GM12878 (cell line): ENCODE measurements at regions not wholly inside any gene's neighbourhood (a gene's known extent, or its start where the extent isn't known, plus 50 kb on each side); places are given as distances from the start of the nearest gene placed in this dataset.

Source experiments
- ATAC-seq: fragments of 200-7000 bp; cut with Tn5 transposase; 3 replicates; pipeline ENCODE4 v1.9.1; 2020; ENCODE audit warnings: mild to moderate bottlenecking, moderate library complexity
- BruUV-seq: library from RNA; stranded (reverse); fragments of 400-500 nt; replicated peaks from 2 replicates; lab custom pipeline; 2021; lab: Mats Ljungman, UMichigan
- CTCF ChIA-PET: fragments of 300-600 bp; sonication (Branson Sonifier 250); formaldehyde crosslinking; extraction: SDS; loops from one replicate; lab custom pipeline; 2021; ENCODE audit warnings: inconsistent platforms; lab: Yijun Ruan, JAX
- POLR2A ChIA-PET: fragments of 350-600 bp; formaldehyde crosslinking; extraction: SDS; loops from one replicate; lab custom pipeline; 2021; ENCODE audit warnings: inconsistent platforms; lab: Charles Lee
- RAD21 ChIA-PET: fragments of 300-600 bp; sonication (Branson Sonifier 250); formaldehyde crosslinking; loops from one replicate; lab custom pipeline; 2023; ENCODE audit warnings: antibody characterized with exemption; ENCODE audit not compliant: unreplicated experiment; lab: Charles Lee
- SMC1A ChIA-PET: fragments of 300-600 bp; sonication (Branson Sonifier 250); formaldehyde crosslinking; loops from one replicate; lab custom pipeline; 2023; ENCODE audit not compliant: unreplicated experiment, uncharacterized antibody; lab: Charles Lee
- DNase-seq: peaks from one replicate; pipeline ENCODE4 v3.0.0-alpha.2; 2011; ENCODE audit warnings: low read depth, low spot score
- FAIRE-seq: peaks from 3 replicates; lab custom pipeline; 2011; peaks lifted over from hg19 to GRCh38; lab: Jason Lieb, UNC
- H2AFZ ChIP-seq: 2 replicates; pipeline ENCODE4 v1.6.0; 2011; ENCODE audit warnings: low read depth, low read length, control low read depth; ENCODE audit not compliant: control insufficient read depth
- H3K27ac ChIP-seq: 2 replicates; pipeline ENCODE4 v1.5.1; 2011; ENCODE audit warnings: control low read depth; ENCODE audit not compliant: control insufficient read depth, insufficient read depth
- H3K27me3 ChIP-seq, 2 experiments: replicated peaks in 1 of 2; 2 replicates each; pipeline versions ENCODE4 v1.6.0 to v1.6.1; 2011; ENCODE audit warnings: low read length in 1 of 2; ENCODE audit not compliant: control insufficient read depth in 2 of 2, insufficient read depth in 2 of 2
- H3K36me3 ChIP-seq, 2 experiments: 2 replicates each; pipeline ENCODE4 v1.5.1; 2011; ENCODE audit warnings: low read length in 1 of 2; ENCODE audit not compliant: control insufficient read depth in 2 of 2, insufficient read depth in 2 of 2
- H3K4me1 ChIP-seq: 2 replicates; pipeline ENCODE4 v1.6.1; 2011; ENCODE audit warnings: mild to moderate bottlenecking, low read length, moderate library complexity, mixed read lengths; ENCODE audit not compliant: control insufficient read depth, insufficient read depth
- H3K4me2 ChIP-seq: 2 replicates; pipeline ENCODE4 v1.6.0; 2011; ENCODE audit warnings: control low read depth; ENCODE audit not compliant: control insufficient read depth, insufficient read depth
- H3K4me3 ChIP-seq: fragments of 200-600 bp; sonication (generic); 2 replicates; pipeline ENCODE4 v1.5.1; 2016
- H3K79me2 ChIP-seq: 2 replicates; pipeline ENCODE4 v1.6.0; 2011; ENCODE audit warnings: low read length; ENCODE audit not compliant: control insufficient read depth, insufficient read depth
- H3K9ac ChIP-seq: 2 replicates; pipeline ENCODE4 v1.8.0; 2011; ENCODE audit warnings: low read length, control low read depth, mixed read lengths; ENCODE audit not compliant: control insufficient read depth, insufficient read depth
- H3K9me3 ChIP-seq: replicated peaks from 3 replicates; pipeline ENCODE4 v1.5.1; 2011; ENCODE audit warnings: mild to moderate bottlenecking, low read length; ENCODE audit not compliant: control insufficient read depth, insufficient read depth
- H4K20me1 ChIP-seq: 2 replicates; pipeline ENCODE4 v1.6.0; 2011; ENCODE audit not compliant: control insufficient read depth, insufficient read depth
- ASH2L ChIP-seq: fragments of 300-600, 200-600 bp; sonication (generic); IDR thresholded peaks from 2 replicates; pipeline ENCODE4 v1.6.1; 2017; ENCODE audit warnings: low read depth, mild to moderate bottlenecking, borderline replicate concordance
- CEBPZ ChIP-seq: fragments of 150-350 bp; IDR thresholded peaks from 2 replicates; pipeline ENCODE4 v1.6.1; 2016; ENCODE audit warnings: low read depth, low read length
- MTA3 ChIP-seq: IDR thresholded peaks from 2 replicates; pipeline ENCODE4 v1.6.1; 2012; ENCODE audit warnings: low read length, inconsistent platforms, borderline replicate concordance
- PAX5 ChIP-seq: IDR thresholded peaks from 2 replicates; pipeline ENCODE4 v1.6.1; 2011; ENCODE audit warnings: low read depth, low read length, borderline replicate concordance
- POLR2AphosphoS2 ChIP-seq: IDR thresholded peaks from 2 replicates; pipeline ENCODE4 v1.6.1; 2011; ENCODE audit warnings: low read depth, mild to moderate bottlenecking, low read length, improper control_type of control experiment, moderate library complexity
- SPI1 ChIP-seq: IDR thresholded peaks from 2 replicates; pipeline ENCODE4 v1.6.1; 2011; ENCODE audit warnings: low read depth, mild to moderate bottlenecking, low read length, moderate library complexity, borderline replicate concordance; ENCODE audit not compliant: insufficient read depth
- SREBF2 ChIP-seq: IDR thresholded peaks from 2 replicates; pipeline ENCODE4 v1.6.1; 2012; ENCODE audit warnings: mild to moderate bottlenecking, low read length
- WGBS: methylation state at CpG from one replicate; pipeline ENCODE4 v1.1.6; 2016; ENCODE audit warnings: low lambda C conversion rate; ENCODE audit not compliant: insufficient replicate concordance, insufficient coverage; ENCODE audit errors: missing lambda C conversion rate; 5-methylcytosine and 5-hydroxymethylcytosine counted together
- in situ Hi-C: fragments of 300-500 bp; cut with MboI; formaldehyde crosslinking; loops from 9 replicates; pipeline ENCODE4 v1.14.3; 2018; ENCODE audit warnings: mixed read lengths
- intact Hi-C: fragments of 100-400 bp; cut with micrococcal nuclease; formaldehyde crosslinking; loops from one replicate; pipeline ENCODE4 v1.14.2; 2022; ENCODE audit not compliant: unreplicated experiment
- TF ChIP-seq, protein P1 (sequence below): IDR thresholded peaks from 2 replicates; pipeline ENCODE4 v1.6.1; 2012; ENCODE audit warnings: low read depth, low read length, improper control_type of control experiment
- TF ChIP-seq, protein P2 (sequence below): IDR thresholded peaks from 2 replicates; pipeline ENCODE4 v1.6.1; 2012; ENCODE audit warnings: low read depth, low read length, improper control_type of control experiment

GRCh38 chr4:34373456-34373855 lies 1870.9 kb downstream of the ARAP2 start (continued):
- TF ChIP-seq, protein P1, sequence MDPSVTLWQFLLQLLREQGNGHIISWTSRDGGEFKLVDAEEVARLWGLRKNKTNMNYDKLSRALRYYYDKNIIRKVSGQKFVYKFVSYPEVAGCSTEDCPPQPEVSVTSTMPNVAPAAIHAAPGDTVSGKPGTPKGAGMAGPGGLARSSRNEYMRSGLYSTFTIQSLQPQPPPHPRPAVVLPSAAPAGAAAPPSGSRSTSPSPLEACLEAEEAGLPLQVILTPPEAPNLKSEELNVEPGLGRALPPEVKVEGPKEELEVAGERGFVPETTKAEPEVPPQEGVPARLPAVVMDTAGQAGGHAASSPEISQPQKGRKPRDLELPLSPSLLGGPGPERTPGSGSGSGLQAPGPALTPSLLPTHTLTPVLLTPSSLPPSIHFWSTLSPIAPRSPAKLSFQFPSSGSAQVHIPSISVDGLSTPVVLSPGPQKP: no peak

DNA sequence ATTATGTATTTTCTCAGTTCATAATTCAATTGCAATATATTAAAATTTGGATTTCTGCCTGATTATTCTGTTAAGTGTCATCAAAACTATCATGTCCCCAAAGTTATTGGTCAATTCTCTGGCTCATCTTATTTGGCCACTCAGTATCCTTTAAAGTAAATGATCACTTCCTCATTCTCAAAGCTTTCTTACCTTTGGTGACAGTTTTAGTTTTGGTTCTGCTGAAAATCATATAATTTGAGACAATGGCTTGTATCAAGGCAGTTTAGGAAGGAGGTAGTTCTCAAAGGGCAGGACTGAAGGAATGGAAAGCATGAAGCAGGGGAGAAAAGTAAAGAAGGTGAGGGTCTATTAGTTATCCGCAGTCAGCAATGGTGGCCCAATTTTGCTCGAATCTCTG lies 1832.1 kb downstream of the ARAP2 start:
- Histone ChIP-seq H3K4me3 (no peak overlapping the region), H3K9me3 (no peaks in the 10 kb centered on the region; the same call in 2 of the 3 replicates), H2AFZ (no peak overlapping the region), H3K9ac (no peak overlapping the region), H3K4me1 (no peaks in the 10 kb centered on the region), H3K79me2 (no peaks in the 10 kb centered on the region)
- WGBS: 12% methylated on average over 2 of the region's 2 CpGs
- ATAC-seq: peak; percentile 53
- intact Hi-C loops: no loop called here
- SMC1A ChIA-PET: no interaction called here
- POLR2A ChIA-PET: no interaction called here
- in situ Hi-C loops: no loop called here
- RAD21 ChIA-PET: no interaction called here
- TF ChIP-seq SPI1 (peak; percentile 50; the same call in 1 of the 2 replicates), POLR2AphosphoS2 (no peak)
- TF ChIP-seq, all 136 proteins: peak for 1
- Histone ChIP-seq H3K27ac (no peak overlapping the region), H3K36me3 (no peaks in the 10 kb centered on the region), H4K20me1 (no peaks in the 10 kb centered on the region), H3K27me3 (no peaks in the 10 kb centered on the region), H3K4me2 (no peak overlapping the region)
- CTCF ChIA-PET: no interaction called here
- DNase-seq: no peak
- no peak for FAIRE-seq
- BruUV-seq: no TSS peak

- CTCF ChIA-PET: no interaction called here
- no peaks in the 10 kb centered on the region for H3K79me2 ChIP-seq
- no peaks in the 10 kb centered on the region; the same call in 2 of the 3 replicates for H3K9me3 ChIP-seq
- H3K27me3 ChIP-seq: no peaks in the 10 kb centered on the region
- POLR2A ChIA-PET: no interaction called here
- RAD21 ChIA-PET: no interaction called here
- FAIRE-seq (no peak), DNase-seq (no peak), ATAC-seq (no peak)
- no TSS peak for BruUV-seq
- H4K20me1 ChIP-seq: no peaks in the 10 kb centered on the region
- SMC1A ChIA-PET: no interaction called here
- H3K9ac ChIP-seq: no peak overlapping the region
- WGBS: 29% methylated on average over 2 of the region's 2 CpGs
- no peak overlapping the region for H3K27ac ChIP-seq
- H3K4me3 ChIP-seq: no peak overlapping the region
- H3K4me1 ChIP-seq: no peaks in the 10 kb centered on the region
- in situ Hi-C loops (no loop called here), intact Hi-C loops (no loop called here)
- no peaks in the 10 kb centered on the region for H3K36me3 ChIP-seq
- TF ChIP-seq, protein P2, sequence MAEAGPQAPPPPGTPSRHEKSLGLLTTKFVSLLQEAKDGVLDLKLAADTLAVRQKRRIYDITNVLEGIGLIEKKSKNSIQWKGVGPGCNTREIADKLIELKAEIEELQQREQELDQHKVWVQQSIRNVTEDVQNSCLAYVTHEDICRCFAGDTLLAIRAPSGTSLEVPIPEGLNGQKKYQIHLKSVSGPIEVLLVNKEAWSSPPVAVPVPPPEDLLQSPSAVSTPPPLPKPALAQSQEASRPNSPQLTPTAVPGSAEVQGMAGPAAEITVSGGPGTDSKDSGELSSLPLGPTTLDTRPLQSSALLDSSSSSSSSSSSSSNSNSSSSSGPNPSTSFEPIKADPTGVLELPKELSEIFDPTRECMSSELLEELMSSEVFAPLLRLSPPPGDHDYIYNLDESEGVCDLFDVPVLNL: no peak
- TF ChIP-seq CEBPZ: no peak
- TF ChIP-seq PAX5: no peak
- TF ChIP-seq SREBF2: no peak
- TF ChIP-seq ASH2L: no peak
- no peak for TF ChIP-seq MTA3
- TF ChIP-seq, all 136 proteins: peak for 0
- Histone ChIP-seq H2AFZ (no peak overlapping the region), H3K4me2 (no peak overlapping the region)
Measured at GRCh38 chr4:34412911-34413310, 1831.4 kb downstream of the ARAP2 start.
